ENCODE measurements at regions not wholly inside any gene's neighbourhood (a gene's known extent, or its start where the extent isn't known, plus 50 kb on each side); places are given as distances from the start of the nearest gene placed in this dataset.

DNA sequence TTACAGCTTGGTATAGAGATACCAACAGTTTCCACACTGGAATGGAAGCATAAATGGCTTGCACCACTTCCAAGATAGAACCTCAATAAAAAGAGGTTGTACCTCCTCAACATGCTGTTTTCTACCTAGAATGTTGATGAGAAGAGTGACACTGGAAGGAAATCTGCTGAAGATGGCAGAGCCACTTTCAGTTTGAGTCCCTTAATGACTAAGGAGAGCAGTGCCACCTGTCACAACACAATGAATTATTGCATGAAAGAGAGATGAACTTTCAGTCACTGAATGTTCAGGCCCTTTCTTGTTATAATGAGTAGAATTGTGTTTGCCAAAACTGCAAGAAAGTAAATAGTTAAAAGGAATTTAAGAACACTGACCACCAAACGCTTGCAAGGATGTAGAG, 958.5 kb downstream of the DTWD2 start:
- TF ChIP-seq, protein P1, sequence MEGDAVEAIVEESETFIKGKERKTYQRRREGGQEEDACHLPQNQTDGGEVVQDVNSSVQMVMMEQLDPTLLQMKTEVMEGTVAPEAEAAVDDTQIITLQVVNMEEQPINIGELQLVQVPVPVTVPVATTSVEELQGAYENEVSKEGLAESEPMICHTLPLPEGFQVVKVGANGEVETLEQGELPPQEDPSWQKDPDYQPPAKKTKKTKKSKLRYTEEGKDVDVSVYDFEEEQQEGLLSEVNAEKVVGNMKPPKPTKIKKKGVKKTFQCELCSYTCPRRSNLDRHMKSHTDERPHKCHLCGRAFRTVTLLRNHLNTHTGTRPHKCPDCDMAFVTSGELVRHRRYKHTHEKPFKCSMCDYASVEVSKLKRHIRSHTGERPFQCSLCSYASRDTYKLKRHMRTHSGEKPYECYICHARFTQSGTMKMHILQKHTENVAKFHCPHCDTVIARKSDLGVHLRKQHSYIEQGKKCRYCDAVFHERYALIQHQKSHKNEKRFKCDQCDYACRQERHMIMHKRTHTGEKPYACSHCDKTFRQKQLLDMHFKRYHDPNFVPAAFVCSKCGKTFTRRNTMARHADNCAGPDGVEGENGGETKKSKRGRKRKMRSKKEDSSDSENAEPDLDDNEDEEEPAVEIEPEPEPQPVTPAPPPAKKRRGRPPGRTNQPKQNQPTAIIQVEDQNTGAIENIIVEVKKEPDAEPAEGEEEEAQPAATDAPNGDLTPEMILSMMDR (optimal IDR thresholded peaks at IDR 0.05 in 1 of 3, IDR thresholded peaks at IDR 0.05 in 1 of 3, conservative IDR thresholded peaks at IDR 0.05 in 1 of 3; ENCODE audit: extremely low read depth in 1 of 3, insufficient read depth in 2 of 3, low read length in 3 of 3): no peak
- no peak for TF ChIP-seq EZH2 (IDR thresholded peaks at IDR 0.05; ENCODE audit: low read length)

Data from keratinocyte (primary cell).